Epithelial cell of esophagus (primary cell): ENCODE measurements at regions not wholly inside any gene's neighbourhood (a gene's known extent, or its start where the extent isn't known, plus 50 kb on each side); places are given as distances from the start of the nearest gene placed in this dataset.

Source experiments
- DNase-seq: peaks from one replicate; pipeline ENCODE4 v3.0.0; 2010; ENCODE audit warnings: low read depth
- H3K4me3 ChIP-seq: 2 replicates; pipeline ENCODE4 v1.5.1; 2011; ENCODE audit warnings: mild to moderate bottlenecking, low read length, control low read depth
- CTCF ChIP-seq: IDR thresholded peaks from 2 replicates; pipeline ENCODE4 v1.5.1; 2011; ENCODE audit warnings: low read depth, mild to moderate bottlenecking, low read length, control low read depth, inconsistent platforms; ENCODE audit not compliant: insufficient read depth; ENCODE audit errors: missing control alignments

- no peak for DNase-seq
- H3K4me3 ChIP-seq, result no peak overlapping the region
- TF ChIP-seq CTCF, result no peak
Measured at GRCh38 chr1:217274416-217274815, 356.5 kb downstream of the GPATCH2 start.

GRCh38 chr1:217273866-217274265, 357.0 kb downstream of the GPATCH2 start:
- no peak overlapping the region for H3K4me3 ChIP-seq
- DNase-seq, result no peak
- TF ChIP-seq CTCF, result no peak

GRCh38 chr1:217272385-217272784, 358.5 kb downstream of the GPATCH2 start:
- TF ChIP-seq CTCF, result no peak
- DNase-seq, result no peak
- H3K4me3 ChIP-seq, result no peak overlapping the region

GRCh38 chr1:217270101-217270500, 360.8 kb downstream of the GPATCH2 start:
- no peak for TF ChIP-seq CTCF
- no peak overlapping the region for H3K4me3 ChIP-seq
- DNase-seq, result no peak

- H3K4me3 ChIP-seq, result no peak overlapping the region
- TF ChIP-seq CTCF, result no peak
- no peak for DNase-seq
Measured at GRCh38 chr1:217268058-217268457, 362.8 kb downstream of the GPATCH2 start.

GRCh38 chr1:217261636-217262035, 369.3 kb downstream of the GPATCH2 start:
- TF ChIP-seq CTCF, result no peak
- no peak for DNase-seq
- no peak overlapping the region for H3K4me3 ChIP-seq

- TF ChIP-seq CTCF, result no peak
- no peak overlapping the region for H3K4me3 ChIP-seq
- DNase-seq, result no peak
Measured at GRCh38 chr1:217260676-217261075, 370.2 kb downstream of the GPATCH2 start.
